Vagina (tissue), 2 donors: ENCODE measurements at regions not wholly inside any gene's neighbourhood (a gene's known extent, or its start where the extent isn't known, plus 50 kb on each side); places are given as distances from the start of the nearest gene placed in this dataset.

Experiments used
- DNase-seq, 2 donors: peaks; one replicate each; pipeline ENCODE4 v3.0.0-alpha.2; 2017; ENCODE audit errors: extremely low spot score in 2 of 2
- H3K27ac ChIP-seq: fragments of 200-600 bp; sonication (generic); one replicate; pipeline ENCODE4 v1.5.1; 2019
- H3K27me3 ChIP-seq: fragments of 200-600 bp; sonication (generic); one replicate; pipeline ENCODE4 v1.5.1; 2019
- H3K36me3 ChIP-seq, 2 donors: fragments of 200-600 bp; sonication (generic); one replicate each; pipeline ENCODE4 v1.5.1; 2017 to 2019
- H3K4me1 ChIP-seq: fragments of 200-600 bp; sonication (generic); one replicate; pipeline ENCODE4 v1.5.1; 2019
- H3K4me3 ChIP-seq, 2 donors: fragments of 200-600 bp; sonication (generic); 1 replicate in 1 of 2; 2 replicates in 1 of 2; pipeline ENCODE4 v1.5.1; 2016 to 2019
- H3K9me3 ChIP-seq: fragments of 200-600 bp; sonication (generic); one replicate; pipeline ENCODE4 v1.5.1; 2019
- POLR2A ChIP-seq, 2 donors: fragments of 450-650 bp; IDR thresholded peaks; one replicate each; pipeline ENCODE4 v1.6.1; 2017; ENCODE audit warnings: antibody characterized with exemption in 2 of 2, mild to moderate bottlenecking in 2 of 2, moderate library complexity in 2 of 2
- POLR2AphosphoS5 ChIP-seq, 2 donors: sonication (generic); formaldehyde crosslinking; IDR thresholded peaks; one replicate each; pipeline ENCODE4 v1.9.0; 2017; ENCODE audit warnings: antibody characterized with exemption in 2 of 2, mild to moderate bottlenecking in 2 of 2, low read depth in 1 of 2; ENCODE audit not compliant: insufficient read depth in 1 of 2
- intact Hi-C: fragments of 100-400 bp; cut with DNase I; formaldehyde crosslinking; loops from one replicate; pipeline ENCODE4 v1.15.1; 2023
- TF ChIP-seq, protein P1 (sequence below), 3 experiments: fragments of 450-650 bp in 2 of 3; fragments of 200-600 bp in 1 of 3; sonication (generic) in 1 of 3; IDR thresholded peaks; one replicate each; pipeline ENCODE4 v1.5.1; 2017 to 2019; ENCODE audit warnings: antibody characterized with exemption in 3 of 3, mild to moderate bottlenecking in 2 of 3, moderate library complexity in 2 of 3

DNA sequence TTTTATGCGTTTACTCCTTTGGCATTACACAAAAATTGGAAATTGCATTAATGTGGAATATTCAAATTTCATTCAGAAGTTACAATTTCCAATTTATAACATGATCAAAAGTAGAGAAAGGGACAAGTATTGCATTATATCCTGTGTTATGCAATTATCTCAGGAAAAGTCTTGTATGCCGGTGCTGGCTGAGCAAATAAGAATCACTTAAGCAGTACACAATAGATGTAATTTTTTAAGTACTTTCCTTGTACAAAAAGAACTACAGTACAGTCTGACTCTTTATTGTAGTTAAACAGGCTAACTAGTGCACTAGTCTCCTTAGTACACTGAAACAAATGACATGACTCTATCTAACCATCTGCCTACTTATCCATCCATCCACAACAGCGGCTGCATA is 493.2 kb upstream of the KCNMB2 start:
- Histone ChIP-seq H3K36me3 (no peaks in the 10 kb centered on the region), H3K9me3 (no peaks in the 10 kb centered on the region), H3K4me3 (no peak overlapping the region), H3K4me1 (no peaks in the 10 kb centered on the region), H3K27me3 (no peaks in the 10 kb centered on the region), H3K27ac (no peak overlapping the region)
- DNase-seq = no peak
- intact Hi-C loops = no loop called here
- TF ChIP-seq POLR2AphosphoS5 (IDR thresholded peaks at IDR 0.05; ENCODE audit: insufficient read depth in 1 of 2, low read depth in 1 of 2) (no peak), POLR2A (IDR thresholded peaks at IDR 0.05) (no peak)

DNA sequence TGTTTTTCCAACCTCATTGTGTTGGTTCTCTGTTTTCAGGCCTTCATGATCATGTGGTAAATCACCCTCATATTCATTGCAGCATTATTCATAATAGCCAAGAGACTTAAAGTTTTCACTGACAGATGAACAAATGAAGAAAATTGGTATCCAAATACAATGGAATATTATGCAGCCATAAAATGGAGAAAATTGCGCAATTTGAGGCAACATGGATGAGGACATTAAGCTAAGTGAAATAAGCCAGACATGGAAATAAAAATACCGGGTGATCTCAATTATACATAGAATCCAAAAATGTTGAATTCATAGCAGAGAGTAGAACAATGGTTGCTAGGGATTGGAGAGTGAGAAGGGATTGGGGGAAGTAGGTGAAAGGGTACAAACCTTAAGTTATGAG is 491.9 kb upstream of the KCNMB2 start:
- no peaks in the 10 kb centered on the region for H3K27me3 ChIP-seq
- intact Hi-C loops = no loop called here
- H3K4me1 ChIP-seq = no peaks in the 10 kb centered on the region
- no peaks in the 10 kb centered on the region for H3K9me3 ChIP-seq
- no peak for TF ChIP-seq POLR2AphosphoS5 (IDR thresholded peaks at IDR 0.05; ENCODE audit: insufficient read depth in 1 of 2, low read depth in 1 of 2)
- TF ChIP-seq POLR2A (IDR thresholded peaks at IDR 0.05) = no peak
- TF ChIP-seq, protein P1, sequence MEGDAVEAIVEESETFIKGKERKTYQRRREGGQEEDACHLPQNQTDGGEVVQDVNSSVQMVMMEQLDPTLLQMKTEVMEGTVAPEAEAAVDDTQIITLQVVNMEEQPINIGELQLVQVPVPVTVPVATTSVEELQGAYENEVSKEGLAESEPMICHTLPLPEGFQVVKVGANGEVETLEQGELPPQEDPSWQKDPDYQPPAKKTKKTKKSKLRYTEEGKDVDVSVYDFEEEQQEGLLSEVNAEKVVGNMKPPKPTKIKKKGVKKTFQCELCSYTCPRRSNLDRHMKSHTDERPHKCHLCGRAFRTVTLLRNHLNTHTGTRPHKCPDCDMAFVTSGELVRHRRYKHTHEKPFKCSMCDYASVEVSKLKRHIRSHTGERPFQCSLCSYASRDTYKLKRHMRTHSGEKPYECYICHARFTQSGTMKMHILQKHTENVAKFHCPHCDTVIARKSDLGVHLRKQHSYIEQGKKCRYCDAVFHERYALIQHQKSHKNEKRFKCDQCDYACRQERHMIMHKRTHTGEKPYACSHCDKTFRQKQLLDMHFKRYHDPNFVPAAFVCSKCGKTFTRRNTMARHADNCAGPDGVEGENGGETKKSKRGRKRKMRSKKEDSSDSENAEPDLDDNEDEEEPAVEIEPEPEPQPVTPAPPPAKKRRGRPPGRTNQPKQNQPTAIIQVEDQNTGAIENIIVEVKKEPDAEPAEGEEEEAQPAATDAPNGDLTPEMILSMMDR (IDR thresholded peaks at IDR 0.05) = no peak
- H3K36me3 ChIP-seq = no peaks in the 10 kb centered on the region
- H3K4me3 ChIP-seq = no peak overlapping the region
- no peak for DNase-seq
- no peak overlapping the region for H3K27ac ChIP-seq

DNA sequence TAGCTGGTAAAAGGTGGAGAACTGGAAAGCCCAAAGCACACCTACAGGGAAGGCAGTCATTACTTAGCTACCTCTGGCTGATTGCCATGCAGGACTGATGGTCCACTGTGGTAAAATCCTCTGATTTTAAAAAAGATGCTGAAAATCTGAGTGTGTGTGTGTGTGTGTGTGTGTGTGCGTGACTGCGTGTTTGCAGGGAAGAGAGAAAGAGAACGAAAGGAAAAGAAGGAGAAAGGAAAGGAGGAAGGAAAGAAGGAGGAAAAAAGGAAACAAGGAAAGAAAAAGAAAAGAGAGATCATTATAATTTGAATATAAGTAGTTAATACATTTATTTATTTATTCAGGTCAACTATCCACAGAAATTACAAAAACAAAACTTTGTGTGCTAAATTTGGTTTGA is 488.7 kb upstream of the KCNMB2 start:
- TF ChIP-seq POLR2AphosphoS5 (IDR thresholded peaks at IDR 0.05; ENCODE audit: insufficient read depth in 1 of 2, low read depth in 1 of 2) (no peak), POLR2A (IDR thresholded peaks at IDR 0.05) (no peak)
- TF ChIP-seq, protein P1 (IDR thresholded peaks at IDR 0.05) = no peak
- Histone ChIP-seq H3K27me3 (no peaks in the 10 kb centered on the region), H3K4me3 (no peak overlapping the region), H3K27ac (no peak overlapping the region), H3K36me3 (no peaks in the 10 kb centered on the region), H3K4me1 (no peaks in the 10 kb centered on the region), H3K9me3 (no peaks in the 10 kb centered on the region)
- DNase-seq = no peak
- intact Hi-C loops = no loop called here

DNA sequence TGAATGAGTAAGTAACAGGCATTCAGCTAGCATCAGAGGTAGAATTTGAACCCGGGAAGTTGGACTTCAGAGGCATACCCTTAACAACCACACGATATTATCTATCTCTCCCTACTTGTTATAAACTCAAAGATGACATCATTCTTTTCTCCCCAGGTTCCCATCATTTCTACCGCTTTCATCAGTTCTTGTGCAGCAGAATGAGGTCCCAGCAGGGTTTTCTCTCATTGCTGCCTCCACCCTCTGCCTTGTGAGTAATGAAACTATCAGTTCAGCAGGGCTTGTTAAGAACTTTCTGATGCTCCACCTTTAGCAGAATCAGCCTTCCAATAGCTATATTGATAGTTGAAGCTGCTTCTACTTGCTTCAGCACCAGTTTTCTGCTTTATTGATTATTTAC is 487.5 kb upstream of the KCNMB2 start:
- TF ChIP-seq, protein P1 (IDR thresholded peaks at IDR 0.05) = no peak
- no peak for TF ChIP-seq POLR2A (IDR thresholded peaks at IDR 0.05)
- TF ChIP-seq POLR2AphosphoS5 (IDR thresholded peaks at IDR 0.05; ENCODE audit: insufficient read depth in 1 of 2, low read depth in 1 of 2) = no peak

DNA sequence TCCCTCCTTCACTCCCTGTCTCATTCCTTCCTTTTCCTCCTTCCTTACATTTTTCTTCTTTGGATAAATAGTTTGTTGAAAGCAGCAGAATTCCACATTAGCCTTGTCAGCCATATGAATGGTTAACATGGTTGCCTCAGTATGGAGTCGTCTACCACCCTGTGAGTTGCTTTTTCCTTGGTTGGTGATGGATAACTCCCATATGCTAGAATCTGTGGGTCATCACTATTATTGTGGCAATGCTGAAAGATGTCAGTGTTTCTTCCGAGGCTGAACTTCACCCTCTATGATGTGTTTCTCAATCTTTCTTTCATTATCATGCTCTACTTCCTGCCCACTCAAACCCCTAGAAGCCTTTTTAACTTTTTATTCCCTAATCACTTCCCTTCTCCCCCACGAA is 481.8 kb upstream of the KCNMB2 start:
- H3K9me3 ChIP-seq = no peaks in the 10 kb centered on the region
- no peak for TF ChIP-seq POLR2A (IDR thresholded peaks at IDR 0.05)
- TF ChIP-seq, protein P1 (IDR thresholded peaks at IDR 0.05) = no peak
- no peak for TF ChIP-seq POLR2AphosphoS5 (IDR thresholded peaks at IDR 0.05; ENCODE audit: insufficient read depth in 1 of 2, low read depth in 1 of 2)
- no peak overlapping the region for H3K4me3 ChIP-seq

More for the DNA sequence above, 487.5 kb upstream of the KCNMB2 start:
- no peak overlapping the region for H3K4me3 ChIP-seq
- intact Hi-C loops = no loop called here
- H3K27ac ChIP-seq = no peak overlapping the region
- H3K9me3 ChIP-seq = no peaks in the 10 kb centered on the region
- no peaks in the 10 kb centered on the region for H3K4me1 ChIP-seq
- DNase-seq = no peak
- H3K27me3 ChIP-seq = no peaks in the 10 kb centered on the region
- H3K36me3 ChIP-seq = no peaks in the 10 kb centered on the region

More for the DNA sequence above, 481.8 kb upstream of the KCNMB2 start:
- no peak for DNase-seq
- H3K4me1 ChIP-seq = peaks cover 7% of the 10 kb centered on the region
- no peaks in the 10 kb centered on the region for H3K27me3 ChIP-seq
- intact Hi-C loops = no loop called here
- no peaks in the 10 kb centered on the region for H3K36me3 ChIP-seq
- H3K27ac ChIP-seq = no peak overlapping the region
